ENCODE measurements at regions not wholly inside any gene's neighbourhood (a gene's known extent, or its start where the extent isn't known, plus 50 kb on each side); places are given as distances from the start of the nearest gene placed in this dataset.

- H3K4me1 Mint-ChIP-seq (ENCODE audit: unreplicated experiment), result peaks cover 10% of the 10 kb centered on the region
- H3K27me3 Mint-ChIP-seq, result no peaks in the 10 kb centered on the region
- peaks cover 18% of the 10 kb centered on the region for H3K9me3 Mint-ChIP-seq
- H3K36me3 Mint-ChIP-seq, result no peaks in the 10 kb centered on the region
- DNase-seq (ENCODE audit: extremely low spot score, unreplicated experiment), result no peak
- TF ChIP-seq CTCF (conservative IDR thresholded peaks at IDR 0.05), result no peak
- no peak overlapping the region for H3K27ac Mint-ChIP-seq
- H3K4me3 Mint-ChIP-seq, result no peak overlapping the region
These were observed 345.9 kb upstream of the RPS23 start for GRCh38 chr5:82624062-82624461.

GRCh38 chr5:82622711-82623514 lies 344.8 kb upstream of the RPS23 start:
- Mint-ChIP-seq H3K4me3 (no peak overlapping the region), H3K36me3 (no peaks in the 10 kb centered on the region), H3K4me1 (ENCODE audit: unreplicated experiment) (peaks cover 10% of the 10 kb centered on the region), H3K9me3 (peaks cover 25% of the 10 kb centered on the region), H3K27me3 (no peaks in the 10 kb centered on the region), H3K27ac (no peak overlapping the region)
- no peak for DNase-seq (ENCODE audit: extremely low spot score, unreplicated experiment)
- no peak for TF ChIP-seq CTCF (conservative IDR thresholded peaks at IDR 0.05)

GRCh38 chr5:82622205-82622604 lies 344.1 kb upstream of the RPS23 start:
- no peak overlapping the region for H3K4me3 Mint-ChIP-seq
- TF ChIP-seq CTCF (conservative IDR thresholded peaks at IDR 0.05), result no peak
- H3K4me1 Mint-ChIP-seq (ENCODE audit: unreplicated experiment), result peaks cover 10% of the 10 kb centered on the region
- H3K27ac Mint-ChIP-seq, result no peak overlapping the region
- H3K9me3 Mint-ChIP-seq, result peaks cover 25% of the 10 kb centered on the region
- DNase-seq (ENCODE audit: extremely low spot score, unreplicated experiment), result no peak
- H3K27me3 Mint-ChIP-seq, result no peaks in the 10 kb centered on the region
- no peaks in the 10 kb centered on the region for H3K36me3 Mint-ChIP-seq

- no peak overlapping the region for H3K27ac Mint-ChIP-seq
- H3K36me3 Mint-ChIP-seq, result no peaks in the 10 kb centered on the region
- no peak for DNase-seq (ENCODE audit: extremely low spot score, unreplicated experiment)
These were observed 342.9 kb upstream of the RPS23 start for GRCh38 chr5:82620957-82621600.

GRCh38 chr5:82619097-82619496 lies 340.9 kb upstream of the RPS23 start:
- TF ChIP-seq CTCF (conservative IDR thresholded peaks at IDR 0.05), result no peak
- no peaks in the 10 kb centered on the region for H3K36me3 Mint-ChIP-seq

More at GRCh38 chr5:82620957-82621600, 342.9 kb upstream of the RPS23 start:
- TF ChIP-seq CTCF (conservative IDR thresholded peaks at IDR 0.05), result no peak
- H3K27me3 Mint-ChIP-seq, result no peaks in the 10 kb centered on the region
- H3K4me3 Mint-ChIP-seq, result no peak overlapping the region
- H3K9me3 Mint-ChIP-seq, result peaks cover 22% of the 10 kb centered on the region
- peaks cover 10% of the 10 kb centered on the region for H3K4me1 Mint-ChIP-seq (ENCODE audit: unreplicated experiment)

More at GRCh38 chr5:82619097-82619496, 340.9 kb upstream of the RPS23 start:
- no peak for DNase-seq (ENCODE audit: extremely low spot score, unreplicated experiment)
- H3K27ac Mint-ChIP-seq, result no peak overlapping the region
- H3K4me3 Mint-ChIP-seq, result no peak overlapping the region
- H3K4me1 Mint-ChIP-seq (ENCODE audit: unreplicated experiment), result peaks cover 10% of the 10 kb centered on the region
- H3K9me3 Mint-ChIP-seq, result peaks cover 16% of the 10 kb centered on the region
- H3K27me3 Mint-ChIP-seq, result no peaks in the 10 kb centered on the region

Measured in type B pancreatic cell (in vitro differentiated cells).